Erythroblast (primary cell): ENCODE measurements at regions not wholly inside any gene's neighbourhood (a gene's known extent, or its start where the extent isn't known, plus 50 kb on each side); places are given as distances from the start of the nearest gene placed in this dataset.

Source experiments
- DNase-seq, 2 experiments: peaks; one replicate each; lab custom pipeline; 2025; lab: John Stamatoyannopoulos, UW
- GATA1 ChIP-seq: IDR thresholded peaks from 2 replicates; pipeline ENCODE4 v1.6.1; 2011; ENCODE audit warnings: low read depth, mild to moderate bottlenecking, control low read depth, low read length, moderate library complexity
- POLR2A ChIP-seq: IDR thresholded peaks from 2 replicates; pipeline ENCODE4 v1.6.1; 2011; ENCODE audit warnings: mild to moderate bottlenecking, low read length

DNA sequence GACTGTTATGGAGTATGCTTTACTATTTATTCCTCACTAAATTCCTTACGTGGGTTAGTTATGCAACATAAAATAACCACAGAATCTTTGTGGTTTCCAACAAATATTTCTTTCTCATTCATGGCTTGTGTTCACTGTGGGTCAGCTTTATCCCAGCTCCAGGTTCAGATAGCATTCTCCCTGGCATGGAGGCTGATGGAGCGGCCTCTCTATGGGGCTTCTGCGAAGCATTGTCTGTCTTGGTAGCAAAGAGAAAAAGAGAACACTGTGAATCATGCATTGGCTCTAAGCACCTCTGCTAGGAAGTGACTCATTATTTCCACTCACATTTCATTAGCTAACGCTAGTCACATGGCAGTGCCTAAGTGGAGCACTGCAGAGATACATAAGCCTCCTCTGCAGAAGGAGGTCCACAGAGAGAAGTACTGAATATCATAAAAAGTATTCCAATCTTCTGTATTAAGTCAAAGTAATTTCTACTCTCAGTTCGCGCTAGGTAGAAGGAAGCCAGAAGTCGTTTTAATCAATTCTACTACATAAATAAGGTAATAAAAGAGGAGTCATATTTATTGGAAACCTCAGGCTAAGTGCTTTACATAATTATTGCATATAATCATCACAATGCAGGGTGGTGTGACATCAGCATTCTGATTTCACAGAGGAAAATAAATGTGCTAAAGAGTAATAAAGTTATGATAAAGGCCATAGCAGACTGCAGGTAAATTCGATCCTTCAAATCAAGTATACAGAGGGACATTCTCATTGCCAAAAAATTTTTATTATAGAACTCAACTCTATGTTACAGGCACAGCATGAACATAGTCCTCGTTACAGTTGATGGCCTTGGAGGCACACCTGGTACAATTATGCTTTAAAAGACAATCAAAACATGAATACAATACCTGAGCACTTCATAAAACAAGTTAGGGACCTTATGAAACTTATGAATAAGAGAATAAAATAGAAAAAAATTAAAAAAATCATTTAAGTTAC is 531.1 kb downstream of the CETN3 start:
- DNase-seq = no peak
- TF ChIP-seq GATA1 = no peak
- no peak for TF ChIP-seq POLR2A

DNA sequence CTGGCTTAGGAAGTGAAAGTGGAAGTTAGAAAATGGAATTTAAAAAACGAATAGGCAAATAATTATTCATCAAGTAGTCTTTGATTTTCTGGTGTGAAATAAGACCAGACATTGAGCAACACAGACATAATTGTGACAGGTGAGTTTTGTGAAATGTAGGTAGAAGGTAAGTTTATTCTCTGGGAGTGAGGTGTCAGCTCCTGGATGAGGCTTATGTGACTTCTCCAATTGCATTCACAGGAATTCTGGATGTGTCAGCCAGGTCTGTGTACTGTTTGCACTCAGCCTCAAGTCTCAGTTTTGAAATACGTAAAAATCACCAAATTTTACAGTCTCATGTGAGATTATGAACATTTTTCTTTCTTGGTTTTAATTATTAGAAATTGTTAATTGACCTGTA is 537.6 kb downstream of the CETN3 start:
- no peak for TF ChIP-seq GATA1
- TF ChIP-seq POLR2A = no peak
- DNase-seq = no peak

DNA sequence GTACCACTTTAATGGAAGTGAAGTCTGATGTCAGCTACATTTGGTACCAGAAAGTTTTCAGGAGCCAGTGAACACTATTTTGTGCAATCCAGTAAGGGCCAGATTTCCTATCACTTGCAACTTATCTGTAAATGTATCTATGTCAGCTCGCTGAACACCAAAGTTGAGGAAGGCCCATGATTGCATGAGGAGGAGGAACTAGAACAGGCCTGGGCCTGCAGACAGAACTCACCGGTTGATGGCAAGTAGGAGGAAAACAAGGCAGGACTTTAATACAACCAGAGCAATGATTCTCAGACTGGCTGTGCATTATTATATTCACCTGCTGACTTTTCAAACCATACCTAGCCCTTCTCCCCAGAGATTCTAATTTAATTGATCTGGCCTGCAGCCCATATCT is 540.2 kb downstream of the CETN3 start:
- no peak for TF ChIP-seq GATA1
- no peak for TF ChIP-seq POLR2A
- DNase-seq = no peak

DNA sequence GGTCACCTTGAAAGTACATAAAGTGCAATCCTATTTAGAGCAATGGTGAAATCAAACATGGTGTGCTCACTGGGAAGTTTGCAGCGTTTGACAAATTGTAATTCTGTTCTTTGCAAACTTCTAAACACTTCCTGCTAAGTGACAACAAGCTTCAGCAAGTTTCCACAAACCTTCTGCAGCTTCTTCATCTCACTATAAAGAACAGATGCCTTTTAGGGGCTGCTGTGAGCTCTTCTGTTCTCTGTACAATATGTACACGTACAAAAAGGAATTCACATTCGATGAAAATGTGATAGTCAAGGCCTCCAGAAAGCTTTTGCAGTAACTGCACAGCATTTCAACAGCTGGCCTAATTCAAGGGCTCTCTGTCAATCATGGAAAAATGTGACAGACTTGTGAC is 543.1 kb downstream of the CETN3 start:
- TF ChIP-seq POLR2A (no peak), GATA1 (no peak)
- no peak for DNase-seq

DNA sequence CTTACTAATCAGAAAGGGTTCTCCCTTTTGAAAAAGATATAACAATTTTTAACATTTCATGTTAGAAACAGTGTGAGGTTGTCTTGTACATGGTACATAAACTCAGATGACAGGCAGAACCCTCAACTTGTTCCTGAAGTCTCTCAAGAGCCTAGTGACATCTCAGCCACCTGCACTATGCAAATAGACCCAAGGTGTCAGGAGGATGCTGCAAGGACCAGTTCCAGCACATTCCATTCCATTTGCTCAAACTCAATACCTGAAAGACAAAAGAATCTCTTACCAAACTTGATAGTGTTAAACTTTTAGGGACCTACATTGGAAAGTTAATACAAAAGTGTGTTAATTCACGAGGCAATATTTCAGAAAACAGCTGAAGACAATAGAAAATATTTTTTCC is 544.6 kb downstream of the CETN3 start:
- TF ChIP-seq GATA1 = no peak
- no peak for TF ChIP-seq POLR2A
- no peak for DNase-seq

DNA sequence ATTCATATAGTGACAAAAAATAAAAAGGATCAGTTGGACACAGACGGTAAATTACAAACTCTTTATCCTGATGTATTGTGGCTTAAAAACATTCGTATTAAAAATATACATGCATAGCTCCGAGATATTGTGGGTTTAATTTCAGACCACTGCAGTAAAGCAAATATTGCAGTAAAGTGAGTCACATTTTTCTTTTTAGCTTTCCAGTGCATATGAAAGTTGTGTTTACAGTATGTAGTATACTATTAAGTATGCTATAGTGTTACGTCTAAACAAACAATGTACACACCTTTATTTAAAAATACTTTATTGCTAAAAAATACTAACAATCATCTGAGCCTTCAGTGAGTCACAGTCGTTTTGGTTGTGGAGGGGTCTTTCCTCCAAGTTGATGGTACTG is 551.8 kb downstream of the CETN3 start:
- no peak for DNase-seq
- TF ChIP-seq POLR2A (no peak), GATA1 (no peak)

DNA sequence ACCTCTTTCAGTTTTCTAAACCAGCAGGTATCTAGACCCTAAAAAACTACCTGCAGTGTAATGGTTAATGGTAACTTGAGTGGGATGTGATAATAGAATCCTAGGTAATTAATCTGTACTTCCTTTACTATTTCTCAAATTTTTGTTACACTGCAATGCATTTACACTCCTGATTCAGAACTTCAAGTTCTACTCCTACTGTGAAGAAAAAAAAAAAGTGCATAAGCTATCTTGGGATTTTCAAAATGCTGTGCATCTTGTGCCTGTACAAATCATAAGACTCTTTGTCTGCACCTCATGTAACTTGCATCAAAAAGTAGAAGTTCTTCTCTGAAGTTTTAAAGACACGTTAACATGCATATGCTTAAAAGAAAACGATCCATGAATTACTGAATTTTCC is 554.1 kb downstream of the CETN3 start:
- DNase-seq = no peak
- TF ChIP-seq GATA1 (no peak), POLR2A (no peak)

DNA sequence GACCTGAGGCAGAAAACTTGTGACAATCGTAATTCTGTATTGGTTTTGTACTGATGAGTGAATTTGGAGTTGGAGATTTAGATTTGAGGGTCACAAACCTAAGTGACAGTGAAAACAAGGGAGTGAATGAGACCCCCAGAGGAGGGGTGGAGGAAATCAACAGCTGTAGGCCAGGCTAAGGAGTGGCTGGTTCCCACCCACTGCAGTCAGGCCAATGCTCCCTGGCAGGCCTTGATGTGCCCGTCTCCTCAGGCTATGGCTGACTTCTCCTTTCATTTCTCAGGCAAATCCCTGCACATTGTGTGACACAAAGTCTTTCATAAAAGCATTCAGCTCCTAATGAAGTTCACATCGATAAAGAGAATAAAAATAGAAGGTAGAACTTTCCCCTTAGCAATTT is 557.6 kb downstream of the CETN3 start:
- DNase-seq = no peak
- TF ChIP-seq GATA1 (no peak), POLR2A (no peak)

DNA sequence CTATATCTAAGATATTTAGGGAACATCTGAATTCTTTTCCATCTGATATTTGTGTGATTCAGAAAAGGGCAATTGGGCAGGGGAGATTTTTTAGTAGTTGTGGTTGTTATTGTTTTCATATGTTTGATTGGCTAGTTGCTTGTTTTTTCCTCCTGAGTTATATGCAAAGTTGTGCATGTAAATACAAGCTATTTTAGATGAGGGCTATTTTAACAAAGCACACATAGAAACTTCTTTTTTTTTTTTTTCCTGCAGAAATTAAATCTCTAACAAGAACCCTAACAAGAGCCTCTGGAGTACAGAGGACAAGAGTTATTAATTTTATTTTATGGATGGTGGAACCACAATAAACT is 559.1 kb downstream of the CETN3 start:
- no peak for DNase-seq
- TF ChIP-seq GATA1 (no peak), POLR2A (no peak)

DNA sequence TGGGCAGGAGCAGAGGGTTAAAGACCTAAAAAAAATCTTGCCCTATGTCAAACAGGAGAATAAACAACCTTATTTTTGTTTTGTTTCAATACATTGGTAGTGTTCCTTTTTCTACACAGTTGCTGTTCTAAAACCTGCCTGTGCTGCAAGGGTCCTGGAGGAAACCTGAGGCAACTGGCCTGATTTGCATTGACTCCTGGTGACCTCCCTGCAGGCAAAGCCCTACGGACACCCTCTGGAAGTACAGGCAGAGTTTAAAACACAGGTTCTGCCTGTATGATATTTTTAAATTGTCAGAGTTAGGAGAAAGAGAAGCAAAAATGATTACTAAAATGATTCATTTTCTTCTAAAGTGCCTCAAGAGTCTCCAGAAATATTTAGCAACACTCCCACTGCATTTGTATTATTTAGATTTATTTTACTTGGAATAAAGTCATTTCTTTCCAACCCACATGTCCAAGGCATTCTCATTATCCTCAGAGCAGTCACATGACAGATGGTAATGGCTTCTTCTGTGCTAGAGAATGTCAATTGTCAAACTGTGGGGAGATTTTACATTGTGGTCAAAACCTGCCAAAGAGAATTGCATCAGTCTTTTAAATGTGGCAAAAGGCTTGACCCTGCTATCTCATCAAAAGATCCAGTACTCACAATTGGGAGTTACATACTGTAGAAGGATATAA is 559.6 kb downstream of the CETN3 start:
- no peak for TF ChIP-seq GATA1
- no peak for TF ChIP-seq POLR2A
- DNase-seq = no peak

DNA sequence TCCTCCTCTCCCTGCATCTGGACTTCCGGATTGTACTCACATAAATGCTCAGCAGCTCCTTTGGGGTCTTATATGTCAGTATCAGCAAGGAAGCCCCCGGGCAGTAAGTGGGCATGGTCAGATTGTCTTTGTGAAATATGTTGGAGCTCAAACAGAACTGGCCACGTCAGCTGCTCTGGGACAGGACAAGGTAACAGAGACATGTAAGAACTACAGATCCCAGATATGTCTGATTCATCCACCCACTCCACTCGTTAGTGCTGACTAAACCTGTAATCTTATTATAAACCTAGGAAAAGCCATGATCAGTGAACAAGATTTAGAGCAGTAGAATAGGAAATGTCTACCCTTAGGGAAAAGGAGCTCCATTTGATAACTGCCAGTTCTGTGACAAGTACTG is 561.8 kb downstream of the CETN3 start:
- no peak for DNase-seq
- no peak for TF ChIP-seq GATA1
- no peak for TF ChIP-seq POLR2A

DNA sequence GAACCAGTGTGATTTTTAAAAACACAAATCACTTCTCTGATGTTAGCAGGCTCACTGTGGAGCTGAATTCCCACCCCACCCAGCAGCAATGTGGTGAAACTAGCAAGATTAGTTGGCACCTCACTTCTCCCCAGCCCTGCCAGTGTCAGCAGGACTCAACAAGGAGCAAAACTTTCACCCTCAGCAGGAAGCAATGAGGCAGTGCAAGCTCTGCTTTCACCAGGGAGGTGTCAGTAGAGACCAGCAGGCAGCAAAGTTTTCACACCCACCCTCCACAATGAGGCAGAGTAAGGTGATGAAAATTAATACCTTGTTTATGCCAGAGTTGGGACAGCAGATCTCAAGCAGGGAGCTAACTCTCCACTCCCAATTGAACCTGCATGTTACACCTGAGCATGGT is 565.0 kb downstream of the CETN3 start:
- TF ChIP-seq GATA1 (no peak), POLR2A (no peak)

DNA sequence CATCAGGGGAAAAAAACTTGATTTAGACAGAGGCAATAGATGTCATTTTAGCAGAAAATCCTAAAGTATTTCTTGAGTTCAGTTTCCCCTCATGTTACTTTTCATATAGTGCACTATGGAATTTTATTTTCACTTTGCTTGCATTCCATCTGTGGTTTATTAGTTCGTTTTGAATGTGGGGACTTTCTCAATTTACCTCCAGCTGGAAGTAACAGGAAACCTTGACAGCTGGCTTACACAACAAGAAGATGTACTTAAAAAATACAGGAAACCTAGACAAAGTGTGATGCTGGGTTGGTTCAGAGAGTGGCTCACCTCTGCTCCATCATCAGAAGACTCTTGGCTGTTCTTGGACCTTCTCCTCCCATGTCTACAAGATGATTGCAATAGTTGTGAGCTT is 567.0 kb downstream of the CETN3 start:
- DNase-seq = no peak
- TF ChIP-seq POLR2A = no peak
- no peak for TF ChIP-seq GATA1

More for the DNA sequence above, 565.0 kb downstream of the CETN3 start:
- no peak for DNase-seq

DNA sequence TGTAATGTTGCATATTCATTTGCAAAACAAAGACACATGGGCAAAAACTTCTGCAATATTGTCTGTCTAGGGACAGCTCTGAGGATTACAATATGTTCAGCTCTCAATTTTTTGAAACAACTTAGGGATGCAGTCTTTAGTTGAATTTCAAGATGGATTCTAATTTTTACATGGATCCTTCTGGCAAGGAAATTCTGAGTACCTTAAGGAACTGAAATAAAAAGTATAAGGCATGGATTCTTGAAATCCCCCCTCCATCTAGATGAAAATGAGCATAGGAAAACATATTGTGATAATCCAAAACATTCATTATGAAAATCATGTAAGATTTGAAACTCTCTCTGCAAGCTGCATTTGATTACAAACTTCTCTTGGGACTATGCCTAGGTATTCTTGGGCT is 568.6 kb downstream of the CETN3 start:
- TF ChIP-seq POLR2A (no peak), GATA1 (no peak)
- no peak for DNase-seq
